Ascending aorta (tissue), 2 donors: ENCODE measurements at regions not wholly inside any gene's neighbourhood (a gene's known extent, or its start where the extent isn't known, plus 50 kb on each side); places are given as distances from the start of the nearest gene placed in this dataset.

Experiments used
- DNase-seq, 2 donors: peaks; one replicate each; pipeline ENCODE4 v3.0.0-alpha.2; 2019; ENCODE audit warnings: low spot score in 2 of 2
- H3K27ac ChIP-seq, 2 donors: fragments of 200-600 bp; sonication (generic); one replicate each; pipeline ENCODE4 v1.5.1; 2016 to 2017; ENCODE audit warnings: mild to moderate bottlenecking in 1 of 2
- H3K27me3 ChIP-seq: fragments of 200-600 bp; sonication (generic); one replicate; pipeline ENCODE4 v1.5.1; 2017
- H3K36me3 ChIP-seq, 2 donors: fragments of 200-600 bp; sonication (generic); one replicate each; pipeline ENCODE4 v1.5.1; 2016
- H3K4me1 ChIP-seq, 2 donors: fragments of 200-600 bp; sonication (generic); one replicate each; pipeline ENCODE4 v1.5.1; 2016 to 2017; ENCODE audit warnings: mild to moderate bottlenecking in 1 of 2
- H3K4me3 ChIP-seq, 2 donors: fragments of 200-600 bp; sonication (generic); one replicate each; pipeline ENCODE4 v1.5.1; 2016 to 2017; ENCODE audit warnings: mild to moderate bottlenecking in 1 of 2
- H3K9me3 ChIP-seq, 2 donors: fragments of 200-600 bp; sonication (generic); one replicate each; pipeline ENCODE4 v1.5.1; 2016
- intact Hi-C: fragments of 100-400 bp; cut with DNase I; formaldehyde crosslinking; loops from one replicate; pipeline ENCODE4 v1.15.1; 2023
- TF ChIP-seq, protein P1 (sequence below), 3 experiments: fragments of 200-600 bp in 2 of 3; fragments of 450-650 bp in 1 of 3; sonication (generic) in 2 of 3; IDR thresholded peaks; one replicate each; pipeline ENCODE4 v1.5.1; 2016 to 2019; ENCODE audit warnings: antibody characterized with exemption in 3 of 3, mild to moderate bottlenecking in 1 of 3, moderate library complexity in 1 of 3

DNA sequence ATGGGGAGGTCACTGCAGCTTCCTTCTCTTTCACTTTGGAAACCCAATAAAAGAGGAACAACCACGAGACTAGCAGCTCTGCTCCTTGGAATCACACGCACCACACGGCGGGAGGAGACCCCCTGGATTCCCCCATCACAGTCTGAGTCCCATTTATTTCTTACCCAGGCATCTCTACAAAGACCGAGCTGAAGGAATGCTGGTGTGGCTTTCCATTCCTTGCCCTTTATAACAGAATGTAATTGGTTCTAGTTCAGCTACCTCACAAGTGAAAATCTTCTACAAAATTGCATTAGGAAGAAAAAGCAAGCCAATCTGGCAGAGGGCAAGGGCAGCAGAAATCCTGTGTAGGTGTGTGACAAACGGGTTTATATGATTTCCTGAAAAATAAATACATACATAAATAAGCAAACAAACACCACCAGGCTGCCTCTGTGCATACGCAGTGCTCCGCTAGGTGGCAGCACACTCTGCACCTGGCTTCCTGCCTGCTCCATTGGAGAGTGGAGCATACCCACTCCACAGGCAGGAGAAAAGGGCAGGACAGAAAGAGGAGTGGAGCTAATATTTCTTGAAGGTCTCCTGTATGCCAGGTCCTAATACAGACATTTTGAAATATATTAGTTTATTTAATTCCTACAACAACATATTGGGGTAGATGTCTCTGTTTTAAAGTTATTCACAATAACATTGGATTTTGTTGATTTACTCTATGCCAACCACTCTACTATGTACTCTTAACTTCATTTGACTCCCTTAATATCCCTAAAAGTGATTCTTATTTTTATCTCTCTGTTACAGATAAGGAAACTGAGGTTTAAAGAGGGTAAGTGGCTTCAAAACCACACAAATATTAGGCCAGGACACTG lies 673.1 kb downstream of the KCNA4 start:
- no peak overlapping the region for H3K4me3 ChIP-seq
- H3K27ac ChIP-seq = no peak overlapping the region
- H3K36me3 ChIP-seq = no peaks in the 10 kb centered on the region
- no peaks in the 10 kb centered on the region for H3K4me1 ChIP-seq
- TF ChIP-seq, protein P1, sequence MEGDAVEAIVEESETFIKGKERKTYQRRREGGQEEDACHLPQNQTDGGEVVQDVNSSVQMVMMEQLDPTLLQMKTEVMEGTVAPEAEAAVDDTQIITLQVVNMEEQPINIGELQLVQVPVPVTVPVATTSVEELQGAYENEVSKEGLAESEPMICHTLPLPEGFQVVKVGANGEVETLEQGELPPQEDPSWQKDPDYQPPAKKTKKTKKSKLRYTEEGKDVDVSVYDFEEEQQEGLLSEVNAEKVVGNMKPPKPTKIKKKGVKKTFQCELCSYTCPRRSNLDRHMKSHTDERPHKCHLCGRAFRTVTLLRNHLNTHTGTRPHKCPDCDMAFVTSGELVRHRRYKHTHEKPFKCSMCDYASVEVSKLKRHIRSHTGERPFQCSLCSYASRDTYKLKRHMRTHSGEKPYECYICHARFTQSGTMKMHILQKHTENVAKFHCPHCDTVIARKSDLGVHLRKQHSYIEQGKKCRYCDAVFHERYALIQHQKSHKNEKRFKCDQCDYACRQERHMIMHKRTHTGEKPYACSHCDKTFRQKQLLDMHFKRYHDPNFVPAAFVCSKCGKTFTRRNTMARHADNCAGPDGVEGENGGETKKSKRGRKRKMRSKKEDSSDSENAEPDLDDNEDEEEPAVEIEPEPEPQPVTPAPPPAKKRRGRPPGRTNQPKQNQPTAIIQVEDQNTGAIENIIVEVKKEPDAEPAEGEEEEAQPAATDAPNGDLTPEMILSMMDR (IDR thresholded peaks at IDR 0.05) = peak; percentile 25 to 65 (median 63)
- intact Hi-C loops = no loop called here
- no peaks in the 10 kb centered on the region for H3K27me3 ChIP-seq
- DNase-seq = peak in 1 of 2 donors; percentile 66
- H3K9me3 ChIP-seq = no peaks in the 10 kb centered on the region

DNA sequence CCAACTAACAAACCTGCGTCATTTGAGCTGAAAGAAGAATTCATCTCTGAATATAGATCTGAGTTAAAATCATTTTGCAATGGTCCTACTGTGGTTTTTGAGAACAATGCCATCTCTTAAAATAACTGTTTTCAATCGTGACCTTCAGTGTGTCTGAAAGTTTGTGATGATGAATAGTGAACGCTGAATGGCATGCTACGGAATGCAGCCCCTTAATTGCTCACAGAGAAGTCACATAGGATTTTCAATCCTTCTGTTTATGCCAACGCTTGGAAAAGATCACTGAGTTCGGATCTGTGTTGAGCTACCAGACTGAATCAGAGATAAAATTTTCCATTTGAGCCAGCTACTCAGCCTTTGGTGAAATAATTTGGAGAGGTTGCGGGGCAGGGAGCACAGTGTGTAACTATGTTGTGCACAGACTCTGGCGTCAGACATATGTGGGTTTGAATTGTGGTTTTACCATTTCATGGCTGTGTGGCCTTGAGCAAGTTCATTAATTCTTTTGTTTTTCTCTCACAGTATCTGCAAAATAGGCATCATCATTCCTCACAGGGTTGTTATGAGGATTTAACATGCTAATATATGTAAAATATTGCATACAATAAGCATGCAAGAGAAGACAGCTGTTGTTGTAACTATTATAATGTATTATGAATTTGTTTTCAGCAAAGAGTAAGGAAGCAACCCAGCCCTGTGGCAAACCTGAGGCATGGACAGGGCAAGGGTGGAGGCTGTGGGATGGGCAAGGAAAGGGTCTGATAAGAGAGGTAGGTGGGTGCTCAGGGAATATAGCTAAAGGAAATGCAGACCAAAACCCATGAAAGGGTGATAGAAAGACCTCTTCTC lies 679.9 kb downstream of the KCNA4 start:
- intact Hi-C loops = no loop called here
- Histone ChIP-seq H3K27ac (no peak overlapping the region), H3K36me3 (no peaks in the 10 kb centered on the region), H3K9me3 (no peaks in the 10 kb centered on the region), H3K4me1 (no peaks in the 10 kb centered on the region), H3K4me3 (no peak overlapping the region), H3K27me3 (no peaks in the 10 kb centered on the region)
- DNase-seq = no peak
- TF ChIP-seq, protein P1 (IDR thresholded peaks at IDR 0.05) = no peak

DNA sequence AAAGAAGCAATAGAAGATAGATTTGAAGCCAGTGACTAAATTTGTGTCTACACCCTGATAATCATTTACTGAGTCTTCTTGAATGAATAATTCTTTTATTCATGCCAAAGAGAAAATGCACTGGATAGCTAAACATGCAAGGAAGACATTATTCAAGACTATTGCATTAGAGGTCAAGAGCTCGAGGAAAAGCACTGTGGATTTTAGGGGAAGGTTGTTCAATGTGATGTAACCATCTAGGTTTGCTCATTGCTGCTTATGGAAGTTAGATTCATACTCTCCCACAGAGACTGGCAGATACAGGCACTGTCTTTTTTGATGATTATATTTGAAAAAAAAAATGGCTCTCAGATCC lies 682.1 kb downstream of the KCNA4 start:
- H3K27ac ChIP-seq = no peak overlapping the region
- no peak for DNase-seq
- no peaks in the 10 kb centered on the region for H3K36me3 ChIP-seq
- H3K4me3 ChIP-seq = no peak overlapping the region
- H3K27me3 ChIP-seq = no peaks in the 10 kb centered on the region
- intact Hi-C loops = loop anchor here (5.0 kb wide), 1 partner anchor 1637 kb away; no protein-coding TSS in a partner anchor
- H3K4me1 ChIP-seq = no peaks in the 10 kb centered on the region
- TF ChIP-seq, protein P1 (IDR thresholded peaks at IDR 0.05) = no peak
- H3K9me3 ChIP-seq = no peaks in the 10 kb centered on the region

DNA sequence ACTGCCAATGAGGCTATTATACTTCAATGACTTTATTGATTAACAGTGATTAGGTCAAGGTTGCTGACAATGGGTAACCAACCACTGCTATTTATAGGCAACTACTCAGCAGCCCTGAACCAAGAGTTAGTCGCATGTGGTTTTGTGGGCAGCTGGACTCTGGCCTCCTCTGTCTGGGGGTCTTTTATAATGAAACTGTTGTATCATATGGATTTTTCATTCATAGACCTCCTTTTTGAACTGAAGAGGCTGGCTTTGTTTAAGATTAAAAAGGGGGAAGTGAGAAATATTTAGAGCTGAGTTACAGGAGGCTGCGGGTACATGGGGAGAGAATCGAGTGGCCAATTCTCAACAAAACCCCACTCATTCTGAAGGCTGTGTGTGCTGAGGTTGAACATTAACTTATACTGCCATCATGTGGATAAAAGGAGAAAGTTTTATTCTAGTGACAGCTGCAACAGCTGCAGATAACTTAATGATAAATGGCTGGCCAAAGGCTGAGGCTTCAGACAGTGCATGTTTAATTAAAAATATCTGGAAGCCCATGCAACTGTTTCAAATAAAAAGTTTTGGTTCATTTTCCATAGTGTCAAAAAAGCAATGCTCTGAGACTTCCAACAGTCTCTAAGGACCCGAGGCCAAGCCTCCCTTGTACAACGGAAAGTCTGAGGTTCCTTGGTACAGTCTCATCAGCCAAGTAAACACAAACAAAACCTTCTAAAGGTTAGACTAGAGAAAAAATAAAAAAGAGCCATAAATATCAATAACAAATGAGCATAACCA lies 682.6 kb downstream of the KCNA4 start:
- Histone ChIP-seq H3K4me1 (no peaks in the 10 kb centered on the region), H3K27me3 (no peaks in the 10 kb centered on the region), H3K27ac (no peak overlapping the region), H3K4me3 (no peak overlapping the region), H3K36me3 (no peaks in the 10 kb centered on the region), H3K9me3 (no peaks in the 10 kb centered on the region)
- intact Hi-C loops = loop anchor here (5.0 kb wide), 1 partner anchor 1637 kb away; no protein-coding TSS in a partner anchor
- no peak for DNase-seq
- TF ChIP-seq, protein P1 (IDR thresholded peaks at IDR 0.05) = peak in 2 of 3 experiments; percentile 20 to 49

DNA sequence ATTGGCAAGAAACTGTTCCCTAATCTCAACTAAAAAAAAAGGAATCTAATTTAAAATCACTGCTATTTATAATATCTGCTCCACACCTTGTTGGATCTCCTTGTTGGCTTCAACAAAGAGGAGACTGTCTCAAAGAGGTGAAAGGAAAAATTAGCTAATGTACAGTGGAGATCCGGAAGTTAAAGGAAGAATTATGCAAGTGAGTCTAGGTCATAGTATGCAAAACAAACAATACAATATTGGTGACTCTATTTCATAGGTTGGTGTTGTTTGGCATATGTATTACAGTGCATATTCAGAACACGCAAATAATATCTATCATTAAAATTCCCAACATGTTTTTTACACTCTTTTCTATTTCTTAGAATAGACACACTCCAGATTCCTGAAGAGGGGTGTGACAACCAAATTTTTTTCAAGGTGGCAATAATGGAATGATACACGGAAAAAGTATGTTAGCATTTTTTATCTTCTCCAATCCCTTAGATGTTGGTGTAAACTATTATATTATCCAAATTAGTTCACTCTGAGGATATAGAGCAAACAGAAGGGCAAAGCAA lies 685.3 kb downstream of the KCNA4 start:
- intact Hi-C loops = loop anchor here (5.0 kb wide), 1 partner anchor 1634 kb away; no protein-coding TSS in a partner anchor
- Histone ChIP-seq H3K27ac (no peak overlapping the region), H3K4me3 (no peak overlapping the region), H3K4me1 (no peaks in the 10 kb centered on the region), H3K36me3 (no peaks in the 10 kb centered on the region), H3K27me3 (no peaks in the 10 kb centered on the region), H3K9me3 (no peaks in the 10 kb centered on the region)
- TF ChIP-seq, protein P1 (IDR thresholded peaks at IDR 0.05) = no peak
- DNase-seq = no peak
